GM08714 (cell line): ENCODE measurements at regions not wholly inside any gene's neighbourhood (a gene's known extent, or its start where the extent isn't known, plus 50 kb on each side); places are given as distances from the start of the nearest gene placed in this dataset.
"Not testable (repeated sequence)": the region's sequence is repeated elsewhere in the genome, so short reads cannot be mapped to it uniquely, and the experiment has no call there.

Experiments
- H3K4me3 ChIP-seq: fragments of 200-500 bp; sonication (Bioruptor generic); 2 replicates; pipeline ENCODE4 v1.5.1; 2014; ENCODE audit warnings: mild to moderate bottlenecking, low read length, inconsistent platforms
- ZNF274 ChIP-seq: IDR thresholded peaks from 2 replicates; pipeline ENCODE4 v1.6.1; 2012; ENCODE audit warnings: mild to moderate bottlenecking, low read depth, low read length

GRCh38 chr15:26087881-26088280 is 224.8 kb upstream of the ATP10A start:
- H3K4me3 ChIP-seq = no peak overlapping the region
- TF ChIP-seq ZNF274 = no peak

DNA sequence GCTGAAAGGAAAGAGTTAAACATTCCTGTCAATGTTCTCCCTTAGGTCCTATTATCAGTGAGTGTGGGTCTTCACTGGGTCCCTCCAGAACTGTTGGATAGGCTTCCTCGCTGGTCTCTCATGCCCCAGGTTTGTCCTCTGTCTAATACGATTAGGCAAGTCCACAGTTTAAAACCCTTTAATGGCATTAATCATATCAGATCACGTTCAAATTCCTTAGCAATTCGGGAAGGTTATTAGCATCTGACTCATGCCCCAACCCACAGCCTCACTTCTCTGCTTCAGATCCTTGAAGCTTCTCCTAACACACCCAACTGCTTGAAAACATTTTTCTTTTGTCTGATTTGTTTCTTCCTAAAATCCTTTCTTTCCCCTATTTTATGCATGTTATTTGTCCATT is 224.3 kb upstream of the ATP10A start:
- H3K4me3 ChIP-seq = no peak overlapping the region
- no peak for TF ChIP-seq ZNF274

DNA sequence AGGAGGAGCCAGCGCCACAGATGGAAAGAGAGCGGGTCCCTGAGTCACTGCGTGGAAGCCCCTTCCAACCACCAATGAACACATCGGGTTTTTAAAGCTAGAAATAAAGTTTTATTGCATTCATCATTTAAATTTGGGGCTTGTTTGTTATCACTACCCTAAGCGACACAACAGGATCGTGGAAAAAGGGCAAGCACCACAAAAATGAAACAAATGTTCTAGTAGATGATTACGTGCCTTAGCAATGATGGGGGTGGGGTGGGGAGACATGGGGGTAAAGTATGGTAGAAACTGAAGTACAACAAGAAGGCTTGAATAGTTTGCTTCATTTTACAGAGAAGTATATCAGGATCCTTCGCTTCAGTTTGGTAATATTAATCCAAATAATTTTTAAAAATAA is 221.6 kb upstream of the ATP10A start:
- no peak overlapping the region for H3K4me3 ChIP-seq
- TF ChIP-seq ZNF274 = no peak

- no peak overlapping the region for H3K4me3 ChIP-seq
- no peak for TF ChIP-seq ZNF274
These were observed 220.8 kb upstream of the ATP10A start for GRCh38 chr15:26083896-26084295.

GRCh38 chr15:26083457-26083856 is 220.3 kb upstream of the ATP10A start:
- no peak overlapping the region for H3K4me3 ChIP-seq
- TF ChIP-seq ZNF274 = no peak

- H3K4me3 ChIP-seq = peak overlapping the region; percentile 63; the same call in 1 of the 2 replicates
- TF ChIP-seq ZNF274 = no peak
These were observed 219.3 kb upstream of the ATP10A start for GRCh38 chr15:26082221-26083109.

GRCh38 chr15:26081758-26082220 is 218.7 kb upstream of the ATP10A start:
- no peak for TF ChIP-seq ZNF274
- H3K4me3 ChIP-seq = no peak overlapping the region

GRCh38 chr15:26075770-26076169 is 212.6 kb upstream of the ATP10A start:
- no peak for TF ChIP-seq ZNF274
- H3K4me3 ChIP-seq = no peak overlapping the region

DNA sequence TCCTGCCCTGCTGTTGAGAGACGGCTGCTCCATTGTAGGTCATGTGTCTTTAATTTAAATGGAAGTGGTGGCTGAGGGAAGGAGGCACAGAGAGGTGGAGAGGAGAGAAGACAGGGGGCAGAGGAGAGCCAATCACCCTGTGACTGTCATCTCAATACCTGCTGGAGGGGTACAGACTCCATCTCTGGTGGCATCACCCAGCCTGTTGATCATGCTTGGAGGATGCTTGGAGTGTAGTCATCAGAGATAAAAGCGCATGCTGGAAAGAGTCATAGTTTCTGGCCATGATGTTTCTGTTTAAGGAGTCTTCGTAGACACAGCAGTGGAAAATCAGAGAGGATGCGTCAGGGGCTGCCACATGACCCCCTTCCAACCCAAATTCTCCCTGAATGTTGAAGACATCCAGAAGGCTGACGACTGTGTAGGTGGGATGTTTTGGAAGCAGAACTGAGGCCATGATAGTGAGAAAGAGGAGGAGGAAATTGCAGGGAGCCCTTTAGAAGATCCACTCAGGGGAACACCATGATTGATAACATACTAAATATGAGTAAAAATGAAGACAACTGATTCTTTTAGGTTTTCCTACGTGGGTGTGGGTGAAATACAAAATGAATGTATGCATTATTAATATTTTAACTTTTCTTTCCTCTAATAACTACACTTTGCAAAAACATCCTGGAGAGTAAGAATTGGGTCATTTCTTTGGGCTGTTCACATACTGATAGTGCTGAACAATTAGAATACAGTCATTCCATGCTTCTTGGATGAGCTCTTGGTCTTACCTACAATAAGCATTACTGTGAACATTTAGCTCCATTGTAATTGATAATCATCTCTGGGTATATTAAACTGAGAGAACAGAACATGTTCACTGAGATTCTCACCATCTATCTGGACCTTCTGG is 210.6 kb upstream of the ATP10A start:
- no peak for TF ChIP-seq ZNF274
- H3K4me3 ChIP-seq = no peak overlapping the region

- TF ChIP-seq ZNF274 = no peak
- no peak overlapping the region for H3K4me3 ChIP-seq
These were observed 207.0 kb upstream of the ATP10A start for GRCh38 chr15:26070095-26070532.

DNA sequence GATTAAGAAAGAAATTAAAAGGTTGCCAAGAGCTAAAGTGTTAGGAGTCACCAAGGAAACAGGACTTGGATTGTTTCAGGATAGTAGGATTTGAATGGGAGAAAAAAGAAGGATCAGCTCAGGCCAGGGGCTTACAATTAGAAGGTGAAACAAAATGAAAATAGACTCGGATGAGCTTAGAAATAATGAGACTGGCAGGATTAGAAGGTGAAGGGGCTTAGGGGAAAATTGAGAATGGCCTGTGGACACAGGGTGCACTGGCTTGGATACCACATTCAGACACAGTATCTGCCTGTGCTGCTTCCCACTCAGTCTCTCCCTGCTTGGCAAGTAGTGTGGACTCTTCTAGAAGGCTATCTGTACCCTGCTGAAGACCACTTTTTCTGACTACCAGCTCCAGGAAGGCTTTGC is 206.1 kb upstream of the ATP10A start:
- TF ChIP-seq ZNF274 = no peak
- H3K4me3 ChIP-seq = no peak overlapping the region

DNA sequence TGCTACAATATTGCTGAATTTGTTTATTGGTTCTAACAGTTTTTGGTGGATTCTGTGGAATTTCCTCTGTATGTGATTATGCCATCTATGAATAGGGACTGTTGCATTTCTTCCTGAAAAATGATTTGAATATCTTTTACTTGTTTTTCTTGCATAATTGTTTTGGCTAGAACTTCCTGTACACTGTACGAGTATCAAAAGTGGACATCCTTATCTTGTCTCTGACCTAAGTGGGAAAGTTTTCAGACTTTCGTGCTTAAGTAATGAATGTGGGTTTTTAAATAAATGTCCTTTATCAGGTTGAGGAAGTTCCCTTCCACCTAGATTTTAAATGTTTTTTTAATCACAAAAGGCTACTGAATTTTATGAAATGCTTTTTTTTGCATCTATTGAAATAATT is 203.8 kb upstream of the ATP10A start:
- H3K4me3 ChIP-seq = no peak overlapping the region
- no peak for TF ChIP-seq ZNF274

DNA sequence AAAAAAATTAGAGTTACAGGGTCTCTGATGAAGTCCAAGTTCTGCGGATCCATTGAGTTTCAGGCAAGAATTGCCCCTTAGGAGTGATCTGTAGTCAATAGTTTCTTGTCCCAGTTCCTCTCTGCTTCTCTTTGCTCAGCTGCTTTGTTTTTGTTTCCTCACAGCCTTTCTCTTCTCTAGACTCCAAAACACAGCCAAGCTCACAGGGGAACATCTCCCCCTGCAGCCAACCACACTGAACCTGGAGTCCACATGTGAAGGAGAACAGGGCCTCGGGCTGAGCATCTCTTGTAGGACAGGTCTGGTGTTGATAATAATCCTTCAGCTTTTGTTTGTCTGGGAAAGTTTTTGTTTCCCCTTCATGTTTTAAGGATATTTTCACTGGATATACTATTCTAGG is 202.6 kb upstream of the ATP10A start:
- no peak overlapping the region for H3K4me3 ChIP-seq
- no peak for TF ChIP-seq ZNF274

GRCh38 chr15:26061248-26061647 is 198.1 kb upstream of the ATP10A start:
- no peak for TF ChIP-seq ZNF274
- no peak overlapping the region for H3K4me3 ChIP-seq

- H3K4me3 ChIP-seq = not testable (repeated sequence)
These were observed 193.6 kb upstream of the ATP10A start for GRCh38 chr15:26056766-26057165.
